H9 (cell line): ENCODE measurements at regions not wholly inside any gene's neighbourhood (a gene's known extent, or its start where the extent isn't known, plus 50 kb on each side); places are given as distances from the start of the nearest gene placed in this dataset.

Experiments
- DNase-seq: peaks from one replicate; pipeline ENCODE4 v3.0.0-alpha.2; 2017
- H2AFZ ChIP-seq: one replicate; pipeline ENCODE4 v1.6.1; 2013; ENCODE audit warnings: mild to moderate bottlenecking, low read length, control low read depth, moderate library complexity
- H2AK5ac ChIP-seq: 2 replicates; pipeline ENCODE4 v1.6.1; 2013; ENCODE audit warnings: low read length, control low read depth, mixed read lengths; ENCODE audit not compliant: insufficient read length
- H2BK120ac ChIP-seq: one replicate; pipeline ENCODE4 v1.6.1; 2013; ENCODE audit warnings: low read depth, mild to moderate bottlenecking, low read length, control low read depth, inconsistent platforms; ENCODE audit not compliant: poor library complexity, severe bottlenecking
- H2BK12ac ChIP-seq: 2 replicates; pipeline ENCODE4 v1.6.1; 2013; ENCODE audit warnings: low read length, control low read depth, mixed read lengths, low read depth; ENCODE audit not compliant: insufficient read length
- H2BK15ac ChIP-seq: 2 replicates; pipeline ENCODE4 v1.6.1; 2013; ENCODE audit warnings: low read depth, low read length, control low read depth
- H2BK20ac ChIP-seq: one replicate; pipeline ENCODE4 v1.6.1; 2013; ENCODE audit warnings: low read depth, mild to moderate bottlenecking, low read length, control low read depth, inconsistent platforms; ENCODE audit not compliant: poor library complexity, severe bottlenecking
- H2BK5ac ChIP-seq: 2 replicates; pipeline ENCODE4 v1.6.1; 2013; ENCODE audit warnings: low read length, control low read depth, mixed read lengths; ENCODE audit not compliant: insufficient read length
- H3K14ac ChIP-seq: 2 replicates; pipeline ENCODE4 v1.6.1; 2013; ENCODE audit warnings: low read length, control low read depth; ENCODE audit not compliant: insufficient read depth
- H3K18ac ChIP-seq: 2 replicates; pipeline ENCODE4 v1.6.1; 2013; ENCODE audit warnings: low read depth, mild to moderate bottlenecking, mixed read lengths, low read length, control low read depth; ENCODE audit not compliant: insufficient read length
- H3K23ac ChIP-seq: 2 replicates; pipeline ENCODE4 v1.6.1; 2013; ENCODE audit warnings: low read length, control low read depth, mixed read lengths, low read depth; ENCODE audit not compliant: insufficient read length
- H3K23me2 ChIP-seq: 2 replicates; pipeline ENCODE4 v1.6.1; 2013; ENCODE audit warnings: low read depth, mild to moderate bottlenecking, mixed read lengths, low read length, control low read depth; ENCODE audit not compliant: insufficient read length, poor library complexity, severe bottlenecking
- H3K27ac ChIP-seq: 2 replicates; pipeline ENCODE4 v1.5.1; 2013; ENCODE audit warnings: low read length, control low read depth, mixed read lengths, low read depth; ENCODE audit not compliant: insufficient read length
- H3K27me3 ChIP-seq: 2 replicates; pipeline ENCODE4 v1.6.1; 2013; ENCODE audit warnings: low read length, control low read depth, inconsistent platforms; ENCODE audit not compliant: insufficient read depth
- H3K4ac ChIP-seq: 2 replicates; pipeline ENCODE4 v1.6.1; 2013; ENCODE audit warnings: low read depth, mild to moderate bottlenecking, control low read depth, inconsistent platforms, low read length, moderate library complexity
- H3K4me1 ChIP-seq: 2 replicates; pipeline ENCODE4 v1.6.1; 2013; ENCODE audit warnings: low read length, control low read depth, inconsistent platforms; ENCODE audit not compliant: insufficient read depth
- H3K4me2 ChIP-seq: 2 replicates; pipeline ENCODE4 v1.6.1; 2013; ENCODE audit warnings: low read length, control low read depth, mixed read lengths; ENCODE audit not compliant: insufficient read length, insufficient read depth
- H3K56ac ChIP-seq: 2 replicates; pipeline ENCODE4 v1.6.1; 2013; ENCODE audit warnings: low read depth, mild to moderate bottlenecking, mixed read lengths, low read length, control low read depth; ENCODE audit not compliant: insufficient read length
- H3K79me1 ChIP-seq: 2 replicates; pipeline ENCODE4 v1.6.1; 2013; ENCODE audit warnings: low read depth, mild to moderate bottlenecking, moderate library complexity, low read length, control low read depth, inconsistent platforms; ENCODE audit not compliant: insufficient read depth, poor library complexity, severe bottlenecking
- H3K79me2 ChIP-seq: 2 replicates; pipeline ENCODE4 v1.6.1; 2013; ENCODE audit warnings: low read length, control low read depth, inconsistent platforms; ENCODE audit not compliant: insufficient read depth
- H3K9ac ChIP-seq: 2 replicates; pipeline ENCODE4 v1.6.1; 2013; ENCODE audit warnings: low read length, control low read depth, mixed read lengths; ENCODE audit not compliant: insufficient read length; ENCODE audit errors: extremely low read depth
- H3K9me3 ChIP-seq: one replicate; pipeline ENCODE4 v1.6.1; 2013; ENCODE audit warnings: low read depth, low read length, inconsistent platforms; ENCODE audit not compliant: control insufficient read depth
- H3T11ph ChIP-seq: one replicate; pipeline ENCODE4 v1.6.1; 2013; ENCODE audit warnings: mild to moderate bottlenecking, low read length, control low read depth, inconsistent platforms
- H4K20me1 ChIP-seq: one replicate; pipeline ENCODE4 v1.6.1; 2013; ENCODE audit not compliant: control insufficient read depth, insufficient read length, insufficient read depth
- H4K5ac ChIP-seq: 2 replicates; pipeline ENCODE4 v1.6.1; 2013; ENCODE audit warnings: low read depth, mild to moderate bottlenecking, mixed read lengths, low read length, control low read depth; ENCODE audit not compliant: insufficient read length
- H4K8ac ChIP-seq: replicated peaks from 2 replicates; pipeline ENCODE4 v1.6.1; 2013; ENCODE audit warnings: low read length, control low read depth, mixed read lengths, low read depth; ENCODE audit not compliant: insufficient read length
- H4K91ac ChIP-seq: 2 replicates; pipeline ENCODE4 v1.6.1; 2013; ENCODE audit warnings: low read depth, mild to moderate bottlenecking, moderate library complexity, mixed read lengths, low read length, control low read depth; ENCODE audit not compliant: insufficient read length
- H3K27ac Mint-ChIP-seq, 3 experiments: 2 replicates in 2 of 3; 3 replicates in 1 of 3; pipeline ENCODE4 v1.8.0; 2020 to 2021; ENCODE audit warnings: mixed read lengths in 3 of 3, mild to moderate bottlenecking in 1 of 3, moderate library complexity in 1 of 3
- H3K27me3 Mint-ChIP-seq: 2 replicates; pipeline ENCODE4 v1.8.0; 2021; ENCODE audit warnings: low read depth, mild to moderate bottlenecking, moderate library complexity, mixed read lengths
- H3K36me3 Mint-ChIP-seq, 3 experiments: 2 replicates in 2 of 3; 3 replicates in 1 of 3; pipeline ENCODE4 v1.8.0; 2020 to 2021; ENCODE audit warnings: low read depth in 3 of 3, mixed read lengths in 3 of 3; ENCODE audit not compliant: insufficient read depth in 1 of 3
- H3K4me1 Mint-ChIP-seq, 2 experiments: 2 replicates each; pipeline ENCODE4 v1.8.0; 2020; ENCODE audit warnings: mixed read lengths in 2 of 2
- H3K4me3 Mint-ChIP-seq, 2 experiments: 2 replicates in 1 of 2; 3 replicates in 1 of 2; pipeline ENCODE4 v1.8.0; 2020 to 2021; ENCODE audit warnings: mild to moderate bottlenecking in 2 of 2, mixed read lengths in 2 of 2, moderate library complexity in 1 of 2
- H3K9me3 Mint-ChIP-seq, 2 experiments: 2 replicates in 1 of 2; 3 replicates in 1 of 2; pipeline ENCODE4 v1.8.0; 2020; ENCODE audit warnings: mild to moderate bottlenecking in 2 of 2, mixed read lengths in 2 of 2, moderate library complexity in 1 of 2
- WGBS: extraction: QIAGEN DNeasy Blood & Tissue Kit; methylation state at CpG from one replicate; pipeline ENCODE4 v1.1.7; 2013; ENCODE audit warnings: missing lambda C conversion rate, low lambda C conversion rate, mixed read lengths; ENCODE audit not compliant: insufficient read length; ENCODE audit errors: extremely low coverage; 5-methylcytosine and 5-hydroxymethylcytosine counted together
- TF ChIP-seq, protein P1 (sequence below): fragments of 200-600 bp; sonication (generic); conservative IDR thresholded peaks from 3 replicates; pipeline ENCODE4 v1.8.0; 2021; ENCODE audit warnings: antibody characterized with exemption, mild to moderate bottlenecking

DNA sequence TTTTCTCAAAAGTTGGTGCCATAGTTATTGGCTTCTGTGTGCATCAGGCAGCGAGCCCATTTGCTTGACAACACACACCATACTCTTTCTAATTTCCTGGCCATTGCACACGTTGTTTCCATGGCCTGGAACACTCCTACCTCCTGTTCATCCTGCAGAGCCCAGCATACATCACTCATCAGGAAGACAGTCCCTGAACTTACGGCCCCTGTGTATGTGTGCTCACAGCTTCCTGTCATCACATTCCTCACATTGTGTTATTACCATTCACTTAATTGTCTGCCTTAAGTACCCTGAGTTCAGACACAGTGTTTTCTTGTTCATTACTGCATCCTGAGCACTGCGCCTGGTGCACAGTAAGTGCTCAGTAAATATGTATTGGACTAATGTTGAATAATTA, 355.9 kb downstream of the PRELID2 start:
- H2BK12ac ChIP-seq = no peak overlapping the region
- no peaks in the 10 kb centered on the region for H3K9me3 ChIP-seq
- H3K4me1 Mint-ChIP-seq = peaks cover 4 to 8% of the 10 kb centered on the region in 2 experiments; a peak in 3 of 4 replicates
- H3K27ac Mint-ChIP-seq = peak overlapping the region in 1 of 3 experiments; percentile 2; a peak in 2 of 7 replicates
- H4K8ac ChIP-seq = no peak overlapping the region
- H3K27me3 ChIP-seq = no peaks in the 10 kb centered on the region
- no peak overlapping the region for H2AK5ac ChIP-seq
- H3T11ph ChIP-seq = no peak overlapping the region
- H3K56ac ChIP-seq = no peak overlapping the region
- no peak overlapping the region for H3K18ac ChIP-seq
- H3K27ac ChIP-seq = no peak overlapping the region
- no peak overlapping the region for H3K9ac ChIP-seq
- no peak overlapping the region for H3K23ac ChIP-seq
- no peak for DNase-seq
- H3K23me2 ChIP-seq = no peaks in the 10 kb centered on the region
- no peaks in the 10 kb centered on the region for H3K27me3 Mint-ChIP-seq
- H2BK15ac ChIP-seq = no peak overlapping the region
- no peaks in the 10 kb centered on the region for H3K36me3 Mint-ChIP-seq
- no peak overlapping the region for H4K91ac ChIP-seq
- no peaks in the 10 kb centered on the region for H3K79me2 ChIP-seq
- TF ChIP-seq, protein P1, sequence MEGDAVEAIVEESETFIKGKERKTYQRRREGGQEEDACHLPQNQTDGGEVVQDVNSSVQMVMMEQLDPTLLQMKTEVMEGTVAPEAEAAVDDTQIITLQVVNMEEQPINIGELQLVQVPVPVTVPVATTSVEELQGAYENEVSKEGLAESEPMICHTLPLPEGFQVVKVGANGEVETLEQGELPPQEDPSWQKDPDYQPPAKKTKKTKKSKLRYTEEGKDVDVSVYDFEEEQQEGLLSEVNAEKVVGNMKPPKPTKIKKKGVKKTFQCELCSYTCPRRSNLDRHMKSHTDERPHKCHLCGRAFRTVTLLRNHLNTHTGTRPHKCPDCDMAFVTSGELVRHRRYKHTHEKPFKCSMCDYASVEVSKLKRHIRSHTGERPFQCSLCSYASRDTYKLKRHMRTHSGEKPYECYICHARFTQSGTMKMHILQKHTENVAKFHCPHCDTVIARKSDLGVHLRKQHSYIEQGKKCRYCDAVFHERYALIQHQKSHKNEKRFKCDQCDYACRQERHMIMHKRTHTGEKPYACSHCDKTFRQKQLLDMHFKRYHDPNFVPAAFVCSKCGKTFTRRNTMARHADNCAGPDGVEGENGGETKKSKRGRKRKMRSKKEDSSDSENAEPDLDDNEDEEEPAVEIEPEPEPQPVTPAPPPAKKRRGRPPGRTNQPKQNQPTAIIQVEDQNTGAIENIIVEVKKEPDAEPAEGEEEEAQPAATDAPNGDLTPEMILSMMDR = no peak
- H2AFZ ChIP-seq = no peak overlapping the region
- no peak overlapping the region for H2BK5ac ChIP-seq
- H4K5ac ChIP-seq = no peak overlapping the region
- H4K20me1 ChIP-seq = no peaks in the 10 kb centered on the region
- H3K79me1 ChIP-seq = no peaks in the 10 kb centered on the region
- H3K4ac ChIP-seq = no peak overlapping the region
- WGBS = no CpG with 5 or more reads among the region's 4 CpGs
- no peaks in the 10 kb centered on the region for H3K9me3 Mint-ChIP-seq
- peaks cover 3% of the 10 kb centered on the region; the same call in 1 of the 2 replicates for H3K4me1 ChIP-seq
- no peak overlapping the region for H3K4me3 Mint-ChIP-seq
- peak overlapping the region; percentile 28; the same call in 1 of the 2 replicates for H3K14ac ChIP-seq
- H2BK20ac ChIP-seq = no peak overlapping the region
- H3K4me2 ChIP-seq = no peak overlapping the region
- no peak overlapping the region for H2BK120ac ChIP-seq
